HFF-Myc (cell line): ENCODE measurements at regions not wholly inside any gene's neighbourhood (a gene's known extent, or its start where the extent isn't known, plus 50 kb on each side); places are given as distances from the start of the nearest gene placed in this dataset.

Experiments used
- DNase-seq: peaks from one replicate; pipeline ENCODE4 v3.0.0-alpha.2; 2011; ENCODE audit warnings: low read depth; ENCODE audit errors: extremely low read depth
- H3K4me3 ChIP-seq: replicated peaks from 2 replicates; pipeline ENCODE4 v1.5.1; 2011; ENCODE audit warnings: low read depth, mild to moderate bottlenecking, control low read depth, low read length
- TF ChIP-seq, protein P1 (sequence below): IDR thresholded peaks from 2 replicates; pipeline ENCODE4 v1.5.1; 2012; ENCODE audit warnings: mild to moderate bottlenecking, low read depth, low read length, control low read depth; ENCODE audit errors: missing control alignments

GRCh38 chr2:53257287-53257686 lies 510.3 kb upstream of the CHAC2 start:
- TF ChIP-seq, protein P1, sequence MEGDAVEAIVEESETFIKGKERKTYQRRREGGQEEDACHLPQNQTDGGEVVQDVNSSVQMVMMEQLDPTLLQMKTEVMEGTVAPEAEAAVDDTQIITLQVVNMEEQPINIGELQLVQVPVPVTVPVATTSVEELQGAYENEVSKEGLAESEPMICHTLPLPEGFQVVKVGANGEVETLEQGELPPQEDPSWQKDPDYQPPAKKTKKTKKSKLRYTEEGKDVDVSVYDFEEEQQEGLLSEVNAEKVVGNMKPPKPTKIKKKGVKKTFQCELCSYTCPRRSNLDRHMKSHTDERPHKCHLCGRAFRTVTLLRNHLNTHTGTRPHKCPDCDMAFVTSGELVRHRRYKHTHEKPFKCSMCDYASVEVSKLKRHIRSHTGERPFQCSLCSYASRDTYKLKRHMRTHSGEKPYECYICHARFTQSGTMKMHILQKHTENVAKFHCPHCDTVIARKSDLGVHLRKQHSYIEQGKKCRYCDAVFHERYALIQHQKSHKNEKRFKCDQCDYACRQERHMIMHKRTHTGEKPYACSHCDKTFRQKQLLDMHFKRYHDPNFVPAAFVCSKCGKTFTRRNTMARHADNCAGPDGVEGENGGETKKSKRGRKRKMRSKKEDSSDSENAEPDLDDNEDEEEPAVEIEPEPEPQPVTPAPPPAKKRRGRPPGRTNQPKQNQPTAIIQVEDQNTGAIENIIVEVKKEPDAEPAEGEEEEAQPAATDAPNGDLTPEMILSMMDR, result no peak
- no peak for DNase-seq
- no peak overlapping the region for H3K4me3 ChIP-seq

DNA sequence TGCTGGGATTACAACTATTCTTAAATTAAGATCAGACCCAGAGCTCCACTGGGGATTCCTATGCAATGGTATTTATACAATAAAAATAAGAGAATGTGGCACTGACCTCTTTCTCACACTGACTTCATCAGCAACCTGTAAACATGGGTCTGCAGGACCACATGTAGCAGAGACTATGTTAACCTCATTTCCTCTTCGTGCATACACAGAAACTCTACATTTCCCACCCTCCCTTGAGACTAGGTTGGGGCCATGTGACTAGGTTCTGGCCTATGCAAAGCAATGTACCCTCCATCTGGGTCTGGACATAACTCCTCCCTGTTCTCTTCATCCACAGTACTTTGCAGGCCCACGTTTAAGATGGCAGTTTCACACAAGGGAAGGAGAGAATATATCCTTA lies 514.4 kb upstream of the CHAC2 start:
- TF ChIP-seq, protein P1, result no peak
- no peak overlapping the region for H3K4me3 ChIP-seq
- no peak for DNase-seq

- DNase-seq, result no peak
- TF ChIP-seq, protein P1, result no peak
Measured at GRCh38 chr2:53252115-53252514, 515.5 kb upstream of the CHAC2 start.

GRCh38 chr2:53247956-53248735 lies 519.5 kb upstream of the CHAC2 start:
- TF ChIP-seq, protein P1, result no peak
- DNase-seq, result no peak
- H3K4me3 ChIP-seq, result no peak overlapping the region

More at GRCh38 chr2:53252115-53252514, 515.5 kb upstream of the CHAC2 start:
- no peak overlapping the region for H3K4me3 ChIP-seq

DNA sequence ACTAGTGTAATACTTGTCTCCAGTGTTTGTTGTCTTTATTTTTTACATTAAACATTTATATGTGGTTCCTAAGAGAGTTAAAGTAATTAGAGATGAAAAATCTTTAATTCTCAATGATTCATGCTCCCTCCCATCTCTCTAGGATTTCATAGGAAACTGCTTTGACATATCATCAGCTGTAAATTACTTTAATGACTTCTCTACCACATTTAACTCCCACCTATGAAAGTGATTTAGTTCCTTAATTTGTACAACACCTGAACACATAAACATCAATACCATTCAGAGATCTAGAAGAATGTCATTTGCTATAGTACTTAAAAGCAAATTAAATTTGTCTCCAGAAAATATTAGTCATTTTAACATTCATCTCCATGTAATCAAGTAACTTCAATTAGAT lies 524.2 kb upstream of the CHAC2 start:
- H3K4me3 ChIP-seq, result no peak overlapping the region
- DNase-seq, result no peak
- TF ChIP-seq, protein P1, result no peak

GRCh38 chr2:53242090-53242489 lies 525.5 kb upstream of the CHAC2 start:
- no peak for DNase-seq
- no peak overlapping the region for H3K4me3 ChIP-seq
- TF ChIP-seq, protein P1, result no peak
